SU-DHL-6 (cell line): ENCODE measurements at regions not wholly inside any gene's neighbourhood (a gene's known extent, or its start where the extent isn't known, plus 50 kb on each side); places are given as distances from the start of the nearest gene placed in this dataset.

Experiments used
- H2AFZ ChIP-seq: fragments of 200-600 bp; sonication (generic); 2 replicates; pipeline ENCODE4 v1.6.1; 2014; ENCODE audit warnings: low read depth, mild to moderate bottlenecking, moderate library complexity, mixed read lengths, antibody characterized with exemption, low read length; ENCODE audit not compliant: severe bottlenecking
- H3F3A ChIP-seq: fragments of 200-600 bp; shearing (Covaris generic); 2 replicates; pipeline ENCODE4 v1.6.0; 2016; ENCODE audit warnings: antibody characterized with exemption, mild to moderate bottlenecking; ENCODE audit not compliant: insufficient read depth
- H3K27ac ChIP-seq: fragments of 200-600 bp; sonication (generic); 2 replicates; pipeline ENCODE4 v1.5.1; 2016; ENCODE audit warnings: low read depth, mild to moderate bottlenecking, low read length, moderate library complexity, mixed read lengths
- H3K27me3 ChIP-seq: fragments of 200-600 bp; sonication (generic), shearing (Covaris generic); 2 replicates; pipeline ENCODE4 v1.6.0; 2014; ENCODE audit warnings: mild to moderate bottlenecking, low read length
- H3K36me3 ChIP-seq: fragments of 200-600 bp; sonication (generic); 2 replicates; pipeline ENCODE4 v1.6.1; 2014; ENCODE audit warnings: mild to moderate bottlenecking, low read length, mixed read lengths
- H3K4me2 ChIP-seq: fragments of 300-600, 200-600 bp; shearing (Covaris generic), sonication (generic); 2 replicates; pipeline ENCODE4 v1.6.0; 2014; ENCODE audit warnings: low read length, low read depth, mild to moderate bottlenecking; ENCODE audit not compliant: poor library complexity, severe bottlenecking
- H3K4me3 ChIP-seq: fragments of 200-600 bp; sonication (generic); 2 replicates; pipeline ENCODE4 v1.5.1; 2014; ENCODE audit warnings: antibody characterized with exemption, low read length, mild to moderate bottlenecking, mixed read lengths; ENCODE audit not compliant: insufficient read depth, poor library complexity, severe bottlenecking
- H3K79me2 ChIP-seq: fragments of 200-600 bp; sonication (generic); 2 replicates; pipeline ENCODE4 v1.6.1; 2014; ENCODE audit warnings: mild to moderate bottlenecking, low read length, moderate library complexity; ENCODE audit not compliant: insufficient read depth
- H3K9ac ChIP-seq: fragments of 200-600 bp; sonication (generic); 2 replicates; pipeline ENCODE4 v1.7.0; 2014; ENCODE audit warnings: mild to moderate bottlenecking, low read length
- H3K9me2 ChIP-seq: fragments of 200-600 bp; sonication (generic); replicated peaks from 2 replicates; pipeline ENCODE4 v1.6.1; 2014; ENCODE audit warnings: low read length; ENCODE audit not compliant: insufficient read depth
- H3K9me3 ChIP-seq: fragments of 200-600 bp; sonication (generic); 2 replicates; pipeline ENCODE4 v1.6.1; 2014; ENCODE audit warnings: low read length, mixed read lengths; ENCODE audit not compliant: insufficient read depth
- H4K20me1 ChIP-seq: fragments of 200-600 bp; sonication (generic); 2 replicates; pipeline ENCODE4 v1.6.1; 2014; ENCODE audit warnings: low read depth, mild to moderate bottlenecking, antibody characterized with exemption, low read length, moderate library complexity, mixed read lengths
- EZH2phosphoT487 ChIP-seq: fragments of 200-600 bp; sonication (generic), shearing (Covaris generic); conservative IDR thresholded peaks from 2 replicates; pipeline ENCODE4 v1.6.1; 2018; ENCODE audit warnings: mild to moderate bottlenecking, antibody characterized with exemption, low read length, moderate library complexity, mixed read lengths
- TF ChIP-seq, protein P1 (sequence below): fragments of 200-600 bp; sonication (generic); IDR thresholded peaks from one replicate; pipeline ENCODE4 v1.5.1; 2017; ENCODE audit warnings: antibody characterized with exemption, mild to moderate bottlenecking, low read length, moderate library complexity; ENCODE audit not compliant: insufficient read depth, poor library complexity, severe bottlenecking

- no peak overlapping the region for H3K4me3 ChIP-seq
- no peak overlapping the region for H3K9ac ChIP-seq
- no peaks in the 10 kb centered on the region for H3F3A ChIP-seq
- H3K36me3 ChIP-seq, result no peaks in the 10 kb centered on the region
- no peaks in the 10 kb centered on the region for H3K9me3 ChIP-seq
- H4K20me1 ChIP-seq, result no peaks in the 10 kb centered on the region
- no peaks in the 10 kb centered on the region for H3K9me2 ChIP-seq
- H3K79me2 ChIP-seq, result no peaks in the 10 kb centered on the region
- no peak overlapping the region for H3K27ac ChIP-seq
- H2AFZ ChIP-seq, result no peak overlapping the region
- H3K27me3 ChIP-seq, result no peaks in the 10 kb centered on the region
- no peak overlapping the region for H3K4me2 ChIP-seq
- TF ChIP-seq, protein P1, sequence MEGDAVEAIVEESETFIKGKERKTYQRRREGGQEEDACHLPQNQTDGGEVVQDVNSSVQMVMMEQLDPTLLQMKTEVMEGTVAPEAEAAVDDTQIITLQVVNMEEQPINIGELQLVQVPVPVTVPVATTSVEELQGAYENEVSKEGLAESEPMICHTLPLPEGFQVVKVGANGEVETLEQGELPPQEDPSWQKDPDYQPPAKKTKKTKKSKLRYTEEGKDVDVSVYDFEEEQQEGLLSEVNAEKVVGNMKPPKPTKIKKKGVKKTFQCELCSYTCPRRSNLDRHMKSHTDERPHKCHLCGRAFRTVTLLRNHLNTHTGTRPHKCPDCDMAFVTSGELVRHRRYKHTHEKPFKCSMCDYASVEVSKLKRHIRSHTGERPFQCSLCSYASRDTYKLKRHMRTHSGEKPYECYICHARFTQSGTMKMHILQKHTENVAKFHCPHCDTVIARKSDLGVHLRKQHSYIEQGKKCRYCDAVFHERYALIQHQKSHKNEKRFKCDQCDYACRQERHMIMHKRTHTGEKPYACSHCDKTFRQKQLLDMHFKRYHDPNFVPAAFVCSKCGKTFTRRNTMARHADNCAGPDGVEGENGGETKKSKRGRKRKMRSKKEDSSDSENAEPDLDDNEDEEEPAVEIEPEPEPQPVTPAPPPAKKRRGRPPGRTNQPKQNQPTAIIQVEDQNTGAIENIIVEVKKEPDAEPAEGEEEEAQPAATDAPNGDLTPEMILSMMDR, result no peak
- no peak for TF ChIP-seq EZH2phosphoT487
Measured at GRCh38 chr4:126346654-126347053, 1031.9 kb downstream of the FAT4 start.

GRCh38 chr4:126354784-126355183 lies 1040.0 kb downstream of the FAT4 start:
- Histone ChIP-seq H3K9ac (no peak overlapping the region), H3K27me3 (no peaks in the 10 kb centered on the region), H2AFZ (no peak overlapping the region), H3K4me2 (no peak overlapping the region), H3K79me2 (no peaks in the 10 kb centered on the region), H3K9me3 (no peaks in the 10 kb centered on the region), H3K9me2 (no peaks in the 10 kb centered on the region), H3K4me3 (no peak overlapping the region), H3K36me3 (no peaks in the 10 kb centered on the region), H4K20me1 (no peaks in the 10 kb centered on the region), H3F3A (no peaks in the 10 kb centered on the region), H3K27ac (no peak overlapping the region)
- TF ChIP-seq, protein P1, result no peak
- no peak for TF ChIP-seq EZH2phosphoT487

DNA sequence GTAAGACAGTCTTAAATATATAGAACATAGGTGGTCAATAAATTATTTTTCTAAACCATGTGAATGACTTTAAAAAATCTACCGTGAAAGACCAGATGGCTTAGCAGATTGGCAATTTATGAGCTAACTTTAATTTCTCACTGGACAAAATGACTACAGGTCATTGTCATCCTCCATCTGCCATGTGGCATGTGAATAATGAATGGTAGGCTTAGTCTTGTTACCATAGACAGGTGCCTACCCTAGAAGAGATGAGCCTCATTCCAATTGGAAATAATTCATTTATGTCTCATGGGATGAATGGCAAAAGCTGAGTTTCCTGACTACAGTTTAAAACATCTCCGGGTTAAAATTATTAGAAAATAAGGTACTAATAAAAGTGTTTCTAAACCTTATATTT lies 1043.3 kb downstream of the FAT4 start:
- Histone ChIP-seq H3F3A (no peaks in the 10 kb centered on the region), H4K20me1 (no peaks in the 10 kb centered on the region)
- TF ChIP-seq EZH2phosphoT487, result no peak
- TF ChIP-seq, protein P1, result no peak

More for the DNA sequence above, 1043.3 kb downstream of the FAT4 start:
- Histone ChIP-seq H3K27ac (no peak overlapping the region), H3K4me3 (no peak overlapping the region), H3K36me3 (no peaks in the 10 kb centered on the region), H3K4me2 (no peak overlapping the region), H3K9ac (no peak overlapping the region), H2AFZ (no peak overlapping the region), H3K9me2 (no peaks in the 10 kb centered on the region), H3K27me3 (no peaks in the 10 kb centered on the region), H3K79me2 (no peaks in the 10 kb centered on the region), H3K9me3 (no peaks in the 10 kb centered on the region)
